SKM-1 (cell line): ENCODE measurements at regions not wholly inside any gene's neighbourhood (a gene's known extent, or its start where the extent isn't known, plus 50 kb on each side); places are given as distances from the start of the nearest gene placed in this dataset.
"Not testable (repeated sequence)": the region's sequence is repeated elsewhere in the genome, so short reads cannot be mapped to it uniquely, and the experiment has no call there.

Experiments used
- DNase-seq: peaks from one replicate; lab custom pipeline; 2025; ENCODE audit not compliant: unreplicated experiment; lab: John Stamatoyannopoulos, UW

DNA sequence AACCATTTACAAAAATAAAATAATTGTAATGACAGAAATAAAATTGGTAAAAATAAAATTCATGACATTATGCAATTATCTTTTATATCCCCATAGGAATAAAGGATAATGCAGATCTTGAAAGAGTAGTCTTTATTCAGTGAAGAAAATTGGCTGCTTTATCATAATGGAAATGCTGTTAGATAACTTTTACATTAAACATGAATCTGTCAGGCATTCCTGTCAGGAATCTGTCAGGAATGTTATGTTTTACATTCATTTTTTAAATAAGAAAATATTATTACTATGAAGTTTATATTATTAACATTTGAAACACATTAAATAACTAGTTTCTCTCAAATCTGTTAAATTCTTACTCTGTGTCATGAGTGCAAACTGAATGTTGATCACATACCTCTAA lies 1024.7 kb upstream of the TMEFF2 start:
- DNase-seq = no peak

DNA sequence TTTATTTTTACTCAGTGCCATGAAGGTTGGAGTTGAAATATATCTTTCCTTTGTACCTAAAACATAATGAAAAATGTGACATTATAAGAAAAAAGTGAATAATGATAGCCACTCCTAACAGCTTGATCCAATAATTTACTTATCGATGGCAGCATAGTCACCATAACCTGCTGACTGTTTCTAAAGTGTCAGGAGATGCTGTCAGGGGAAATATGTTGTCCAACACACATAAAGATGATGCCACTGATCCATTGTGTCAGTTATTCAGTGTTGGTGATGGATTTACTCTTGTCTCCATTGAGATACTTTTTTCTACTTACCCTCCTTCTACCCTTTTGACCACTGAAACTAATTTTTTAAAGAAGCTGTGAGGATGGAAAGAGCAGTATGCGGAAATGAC lies 1006.9 kb upstream of the TMEFF2 start:
- no peak for DNase-seq

DNA sequence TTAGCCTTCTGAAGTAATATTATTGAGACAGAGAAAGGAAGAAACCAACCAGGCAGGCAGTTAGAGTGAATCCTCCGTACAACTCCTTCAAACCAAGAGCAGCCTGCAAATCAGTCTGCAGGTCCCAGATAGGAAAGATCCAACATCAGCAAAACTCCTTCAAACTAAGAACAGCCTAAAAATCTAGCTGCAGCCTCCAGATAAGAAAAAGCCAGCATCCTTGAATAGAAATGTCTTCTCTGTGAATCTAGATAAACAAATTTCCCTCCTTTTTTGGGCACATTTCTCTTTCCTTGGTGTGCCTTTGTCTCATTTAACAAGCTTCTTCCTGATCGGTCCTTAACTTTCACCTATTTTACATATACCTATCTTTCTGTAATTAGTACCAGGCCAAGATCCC lies 1004.6 kb upstream of the TMEFF2 start:
- no peak for DNase-seq

DNA sequence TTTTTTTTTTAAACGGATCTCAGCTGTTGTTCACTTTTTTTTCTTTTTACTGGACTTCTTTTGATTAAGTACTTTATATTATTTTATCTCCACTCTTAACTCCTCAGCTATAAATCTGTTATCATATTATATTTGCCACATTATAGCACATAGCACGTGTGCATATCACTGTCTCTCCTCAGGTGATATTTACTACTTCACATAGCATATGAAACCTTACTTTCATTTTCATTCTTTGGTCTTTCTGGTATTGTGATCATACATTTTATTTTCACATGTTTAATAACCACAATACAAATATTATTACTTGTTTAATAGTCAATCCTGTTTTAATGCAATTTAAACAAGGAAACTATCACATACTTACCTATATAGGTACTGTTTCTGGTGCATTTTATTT lies 993.1 kb upstream of the TMEFF2 start:
- DNase-seq = no peak

DNA sequence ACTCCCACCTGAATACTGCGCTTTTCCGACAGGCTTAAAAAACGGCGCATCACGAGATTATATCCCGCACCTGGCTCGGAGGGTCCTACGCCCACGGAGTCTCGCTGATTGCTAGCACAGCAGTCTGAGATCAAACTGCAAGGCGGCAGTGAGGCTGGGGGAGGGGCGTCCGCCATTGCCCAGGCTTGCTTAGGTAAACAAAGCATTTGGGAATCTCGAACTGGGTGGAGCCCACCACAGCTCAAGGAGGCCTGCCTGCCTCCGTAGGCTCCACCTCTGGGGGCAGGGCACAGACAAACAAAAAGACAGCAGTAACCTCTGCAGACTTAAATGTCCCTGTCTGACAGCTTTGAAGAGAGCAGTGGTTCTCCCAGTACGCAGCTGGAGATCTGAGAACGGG lies 976.2 kb upstream of the TMEFF2 start:
- not testable (repeated sequence) for DNase-seq

DNA sequence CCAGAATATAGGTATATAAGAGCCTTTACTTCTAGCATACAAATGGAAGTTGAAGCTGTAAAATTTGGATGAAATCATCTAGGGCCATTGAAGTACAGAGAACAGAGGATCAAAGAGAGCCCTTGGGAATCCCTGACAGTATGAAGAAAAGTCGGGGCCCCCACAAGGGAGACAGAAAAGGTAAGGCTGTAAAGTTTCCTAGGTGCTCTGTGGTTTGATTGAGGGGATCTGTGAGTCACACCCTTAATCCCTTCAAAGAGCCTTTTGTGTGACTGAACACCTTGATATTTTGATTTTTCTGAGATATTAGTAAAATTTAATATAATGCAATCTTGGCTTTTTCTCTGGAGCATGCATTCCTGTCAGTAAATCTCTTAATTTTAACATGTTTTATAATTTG lies 961.7 kb upstream of the TMEFF2 start:
- no peak for DNase-seq

DNA sequence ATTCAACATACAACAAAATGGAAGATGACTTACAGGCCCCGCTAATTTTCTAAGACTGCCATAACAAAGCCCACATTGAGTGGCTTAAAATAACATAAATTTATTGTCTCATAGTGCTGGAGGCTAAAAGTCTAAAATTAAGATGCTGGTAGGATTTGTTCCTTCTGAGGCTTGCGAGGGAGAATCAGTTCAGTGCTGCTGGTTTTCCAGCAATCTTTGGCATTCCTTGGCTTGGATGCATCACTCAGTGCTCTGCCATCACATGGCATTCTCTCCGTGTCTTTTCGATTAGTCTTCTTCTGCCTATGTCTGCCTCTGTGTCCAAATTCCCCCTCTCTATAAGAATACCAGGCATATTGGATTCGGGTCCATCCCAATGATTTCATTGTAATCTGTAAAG lies 959.3 kb upstream of the TMEFF2 start:
- DNase-seq = no peak

DNA sequence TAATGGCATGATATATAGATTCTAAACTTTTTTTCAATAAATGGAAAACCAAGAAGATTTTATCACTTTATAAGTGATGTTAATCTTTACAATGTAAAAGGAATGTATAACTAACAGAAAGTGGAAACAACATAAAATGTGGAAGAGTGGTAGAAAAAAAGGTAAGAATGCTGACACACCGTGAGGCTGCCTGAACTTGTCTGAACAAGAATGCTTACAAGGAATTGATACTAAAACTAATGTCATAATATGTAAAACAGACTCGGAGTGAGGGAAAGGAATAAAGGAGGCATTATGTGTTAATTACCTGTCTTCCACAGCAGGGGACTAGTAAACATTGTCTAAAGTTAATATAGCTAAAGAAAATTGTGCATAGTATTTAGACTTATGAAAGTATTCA lies 958.8 kb upstream of the TMEFF2 start:
- DNase-seq = no peak

DNA sequence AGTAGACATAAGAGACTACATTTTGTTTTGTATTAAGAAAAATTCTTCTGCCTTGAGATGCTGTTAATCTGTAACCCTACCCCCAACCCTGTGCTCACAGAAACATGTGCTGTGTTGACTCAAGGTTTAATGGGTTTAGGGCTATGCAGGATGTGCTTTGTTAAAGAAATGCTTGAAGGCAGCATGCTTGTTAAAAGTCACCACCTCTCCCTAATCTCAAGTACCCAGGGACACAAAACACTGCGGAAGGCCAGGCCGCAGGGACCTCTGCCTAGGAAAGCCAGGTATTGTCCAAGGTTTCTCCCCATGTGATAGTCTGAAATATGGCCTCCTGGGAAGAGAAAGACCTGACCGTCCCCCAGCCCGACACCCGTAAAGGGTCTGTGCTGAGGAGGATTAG lies 947.7 kb upstream of the TMEFF2 start:
- DNase-seq = not testable (repeated sequence)

DNA sequence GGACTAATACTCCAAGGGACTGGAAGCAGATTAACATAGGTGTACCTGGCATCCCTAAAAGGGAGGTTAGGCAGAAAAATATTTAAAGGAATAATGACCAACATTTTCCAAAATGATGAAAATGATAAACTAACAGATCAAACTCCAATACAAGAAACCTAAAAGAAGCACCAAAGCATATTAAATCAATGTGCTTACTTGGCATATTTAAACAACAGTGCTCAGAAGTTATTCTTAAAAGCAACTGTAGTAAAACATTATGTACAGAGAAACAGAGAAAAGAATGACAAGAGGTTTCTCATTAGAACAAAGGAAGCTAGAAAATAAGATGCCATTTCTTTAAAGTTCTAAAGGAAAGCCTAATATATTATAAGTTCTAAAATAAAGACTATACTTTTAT lies 947.3 kb upstream of the TMEFF2 start:
- DNase-seq = no peak

DNA sequence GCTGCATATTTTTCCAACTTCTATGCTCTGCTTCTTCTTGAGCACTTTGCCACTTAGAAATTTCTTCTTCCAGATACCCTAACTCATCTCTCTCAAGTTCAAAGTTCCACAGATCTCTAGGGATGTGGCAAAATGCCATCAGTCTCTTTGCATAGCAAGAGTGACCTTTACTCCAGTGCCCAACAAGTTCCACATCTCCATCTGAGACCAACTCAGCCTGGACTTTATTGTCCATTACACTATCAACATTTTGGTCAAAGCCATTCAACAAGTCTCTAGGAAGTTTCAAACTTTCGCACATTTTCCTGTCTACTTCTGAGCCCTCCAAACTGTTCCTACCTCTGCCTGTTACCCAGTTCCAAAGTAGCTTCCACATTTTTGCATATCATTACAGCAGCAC lies 946.2 kb upstream of the TMEFF2 start:
- not testable (repeated sequence) for DNase-seq

DNA sequence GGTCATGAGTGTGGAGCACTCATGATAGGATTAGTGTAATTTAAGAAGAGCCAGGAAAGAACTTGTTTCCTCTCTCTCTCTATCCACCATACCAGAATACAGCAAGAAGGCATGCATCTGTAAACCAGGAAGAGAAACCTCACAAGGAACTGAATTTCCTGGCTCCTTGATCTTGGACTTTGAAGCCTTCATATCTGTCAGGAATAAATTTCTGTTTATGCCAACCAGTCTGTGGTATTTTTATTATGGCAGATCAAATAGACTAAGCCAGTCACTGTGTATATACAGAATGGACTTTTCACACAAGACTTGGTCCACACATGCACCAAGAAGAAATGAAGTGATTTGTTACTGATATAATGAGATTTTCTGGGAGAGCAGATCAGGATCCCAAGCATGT lies 930.1 kb upstream of the TMEFF2 start:
- no peak for DNase-seq

DNA sequence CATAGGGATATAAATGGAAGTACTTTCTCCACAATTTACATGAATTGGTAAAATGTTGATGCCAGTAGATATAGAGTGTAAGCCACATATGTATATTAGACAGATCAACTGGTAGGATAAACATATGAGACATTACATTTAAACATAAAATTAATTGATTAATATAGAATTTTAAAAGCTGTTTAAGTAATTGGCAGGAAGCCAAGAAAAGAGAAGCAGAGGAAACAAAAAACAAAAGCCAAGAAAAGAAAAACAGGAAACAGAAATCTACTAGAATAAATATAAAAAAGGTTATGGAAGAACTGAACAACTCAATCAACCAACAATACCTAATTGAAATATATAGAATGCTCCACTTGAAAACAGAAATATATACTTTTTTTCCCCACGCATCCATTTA lies 920.1 kb upstream of the TMEFF2 start:
- DNase-seq = no peak

DNA sequence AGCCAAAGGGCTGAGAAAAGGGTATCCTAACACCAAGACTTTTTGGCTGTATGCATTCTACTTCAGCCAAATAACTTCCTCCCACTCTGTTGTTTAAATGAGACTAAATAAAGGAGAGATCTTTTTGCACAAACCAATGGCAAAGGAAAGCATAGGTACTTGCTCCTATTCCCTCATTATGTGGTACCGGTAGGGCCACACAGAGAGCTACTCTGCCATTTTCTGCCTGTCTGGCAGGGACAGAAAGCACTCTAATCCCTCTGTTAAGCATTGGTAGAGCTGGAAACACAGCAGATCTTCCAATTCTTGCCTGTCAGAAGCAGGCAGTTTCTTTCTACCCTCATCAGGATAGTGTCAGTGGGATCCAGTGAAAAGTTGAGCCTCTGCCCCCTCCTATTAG lies 918.3 kb upstream of the TMEFF2 start:
- DNase-seq = no peak

DNA sequence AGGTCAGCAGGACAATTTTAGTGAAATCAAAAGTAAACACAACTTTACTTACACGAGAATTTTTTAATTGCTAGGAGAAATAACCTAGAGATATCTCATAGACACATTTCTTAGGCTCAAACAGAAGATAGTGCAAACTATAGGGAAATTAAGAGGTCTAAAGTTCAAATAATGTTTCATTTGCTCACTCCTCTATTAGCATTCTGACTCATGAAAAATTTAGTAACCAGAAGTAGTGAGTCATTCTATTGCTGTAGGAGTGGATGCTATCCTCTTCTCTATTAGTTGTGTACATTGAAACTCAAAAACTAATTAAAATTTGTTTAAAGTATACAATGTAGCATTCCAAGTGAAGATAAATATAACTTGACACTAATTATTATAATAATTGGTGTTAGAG lies 908.3 kb upstream of the TMEFF2 start:
- DNase-seq = no peak

DNA sequence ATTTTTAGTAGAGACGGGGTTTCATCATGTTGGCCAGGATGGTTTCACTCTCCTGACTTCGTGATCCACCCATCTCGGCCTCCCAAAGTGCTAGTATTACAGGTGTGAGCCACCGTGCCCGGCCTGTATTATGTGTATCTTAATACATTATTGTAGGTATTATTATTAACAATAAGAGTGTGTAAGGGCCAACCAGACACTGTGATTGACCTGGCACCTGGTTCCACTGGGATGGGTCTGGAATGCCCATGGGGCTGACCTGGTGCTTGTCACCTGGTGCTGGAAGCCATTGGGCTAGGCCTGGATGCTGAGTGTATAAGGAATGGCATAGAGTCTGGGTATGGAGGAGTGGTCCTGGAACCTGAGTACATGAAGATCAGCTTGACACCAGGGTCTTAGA lies 906.9 kb upstream of the TMEFF2 start:
- DNase-seq = no peak

DNA sequence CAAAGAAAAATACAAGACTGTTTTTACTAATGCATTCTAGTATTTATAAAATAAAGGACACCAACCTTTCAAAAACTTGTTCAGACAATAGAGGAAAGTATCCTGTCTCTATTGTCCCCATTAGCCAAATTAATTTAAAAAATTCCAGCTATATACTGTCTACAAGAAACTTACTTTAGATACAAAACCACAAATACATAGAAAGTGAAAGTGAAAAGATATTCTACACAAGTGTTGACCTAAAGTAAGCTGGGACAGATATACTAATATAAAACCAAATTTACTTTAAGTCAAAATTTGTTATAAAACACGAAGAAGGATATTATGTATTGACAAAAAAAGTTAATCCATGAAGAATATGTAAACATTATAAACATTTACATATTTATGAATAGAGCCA lies 893.3 kb upstream of the TMEFF2 start:
- no peak for DNase-seq

DNA sequence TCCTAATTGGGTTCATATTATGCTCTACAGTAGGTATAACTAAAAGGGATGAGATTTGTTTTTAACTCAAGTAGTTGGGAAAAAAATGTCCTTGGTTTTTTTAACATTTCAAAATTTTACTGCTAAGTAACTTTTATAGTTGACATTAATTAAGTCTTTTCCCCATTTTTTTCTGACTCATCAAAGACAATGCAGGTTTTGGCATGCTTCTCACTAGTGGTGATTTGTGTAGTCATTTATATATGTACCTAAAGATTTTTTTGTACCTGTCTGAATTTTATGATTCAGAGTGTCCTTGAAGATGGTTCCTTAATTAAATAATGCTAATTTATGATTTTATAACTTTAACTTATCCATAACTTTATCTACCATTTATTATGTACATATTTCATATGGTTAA lies 882.3 kb upstream of the TMEFF2 start:
- DNase-seq = no peak

DNA sequence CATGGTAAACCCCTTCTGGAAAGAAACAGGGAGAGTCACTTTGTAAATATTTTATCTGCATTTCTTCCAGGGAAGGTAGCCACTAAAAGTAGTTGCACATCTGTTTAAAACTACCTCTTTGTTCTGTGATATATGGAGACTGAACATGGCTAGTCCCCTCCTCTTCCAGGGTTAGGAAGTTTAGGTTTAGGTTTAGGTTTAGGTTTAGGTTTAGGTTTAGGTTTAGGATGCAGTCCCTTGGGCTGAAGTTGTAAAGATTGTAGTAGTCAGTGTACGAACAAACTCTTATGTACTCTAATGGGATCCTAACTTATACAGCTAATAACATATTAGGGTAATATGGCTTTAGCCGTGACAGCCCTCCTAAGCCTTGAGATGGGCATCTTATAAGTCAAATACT lies 880.2 kb upstream of the TMEFF2 start:
- DNase-seq = no peak

DNA sequence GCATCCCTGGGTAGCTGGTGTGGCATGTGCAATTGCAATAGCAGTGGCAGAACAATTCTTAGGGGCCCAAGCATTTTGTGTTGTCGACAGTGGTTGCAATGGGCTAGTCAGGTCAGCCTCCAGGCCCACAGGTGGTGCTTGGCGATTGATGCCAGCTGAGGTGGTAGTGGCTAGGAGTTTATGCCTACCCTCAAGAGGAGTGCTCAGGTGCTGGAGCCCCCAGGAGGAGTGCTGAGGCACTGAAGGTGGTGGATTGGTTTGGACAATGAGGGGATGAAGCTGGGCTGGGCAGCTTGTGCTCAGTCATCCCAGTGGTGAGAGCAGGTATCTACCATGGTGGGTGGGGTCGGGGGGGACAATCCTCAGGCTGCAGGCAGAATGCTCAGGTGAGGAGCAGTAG lies 877.9 kb upstream of the TMEFF2 start:
- DNase-seq = no peak

DNA sequence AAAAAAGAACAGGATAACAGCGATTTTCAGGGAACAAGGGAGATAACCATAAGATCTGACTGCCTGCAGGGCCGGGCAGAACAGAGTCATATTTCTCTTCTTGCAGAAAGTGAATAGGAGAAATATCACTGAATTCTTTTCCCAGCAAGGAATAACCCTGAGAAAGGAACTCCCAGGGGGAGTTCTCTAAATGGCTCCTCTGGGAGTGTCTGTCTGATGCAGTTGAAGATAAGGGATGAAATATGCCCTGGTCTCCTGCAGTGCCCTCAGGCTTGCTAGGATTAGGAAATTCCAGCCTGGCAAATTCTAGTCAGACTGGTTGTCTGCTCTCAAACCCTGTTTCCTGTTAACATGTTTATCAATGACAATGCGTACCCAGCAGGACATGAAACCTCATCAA lies 830.8 kb upstream of the TMEFF2 start:
- DNase-seq = not testable (repeated sequence)

DNA sequence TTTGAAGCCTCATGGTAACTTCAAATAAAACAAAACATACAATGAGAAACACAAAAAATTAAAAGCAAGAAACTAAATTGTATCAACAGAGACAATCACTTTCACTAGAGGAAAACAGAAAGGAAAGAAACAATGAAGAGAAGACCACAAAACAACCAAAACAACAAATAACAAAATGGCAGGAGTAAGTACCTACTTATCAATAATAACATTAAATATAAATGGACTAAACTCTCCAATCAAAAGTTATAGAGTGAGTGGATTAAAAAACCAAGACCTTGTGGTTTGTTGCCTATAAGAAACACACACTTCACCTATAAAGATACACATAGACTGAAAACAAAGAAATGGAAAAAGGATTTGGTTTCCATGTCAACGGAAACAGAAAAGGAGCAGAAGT lies 830.1 kb upstream of the TMEFF2 start:
- DNase-seq = no peak

DNA sequence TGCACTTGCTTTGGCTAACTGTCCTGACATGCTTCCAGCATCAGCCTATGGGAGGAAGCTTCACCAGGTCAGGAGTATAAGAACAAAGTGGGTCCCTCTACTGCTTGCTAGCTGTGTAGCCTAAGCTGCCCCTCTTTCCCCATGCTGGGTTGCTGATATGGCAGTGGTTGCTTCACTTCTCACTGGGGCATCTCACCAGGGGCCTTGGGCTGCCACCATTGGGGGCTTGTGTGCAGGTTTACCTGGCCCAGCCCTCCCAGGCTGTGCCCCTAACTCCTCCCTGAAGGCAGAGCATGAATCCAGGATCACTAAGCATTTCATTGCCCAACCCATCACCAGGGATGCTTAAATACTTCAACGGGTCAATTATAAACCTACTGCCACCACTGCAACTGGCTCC lies 817.1 kb upstream of the TMEFF2 start:
- DNase-seq = no peak

DNA sequence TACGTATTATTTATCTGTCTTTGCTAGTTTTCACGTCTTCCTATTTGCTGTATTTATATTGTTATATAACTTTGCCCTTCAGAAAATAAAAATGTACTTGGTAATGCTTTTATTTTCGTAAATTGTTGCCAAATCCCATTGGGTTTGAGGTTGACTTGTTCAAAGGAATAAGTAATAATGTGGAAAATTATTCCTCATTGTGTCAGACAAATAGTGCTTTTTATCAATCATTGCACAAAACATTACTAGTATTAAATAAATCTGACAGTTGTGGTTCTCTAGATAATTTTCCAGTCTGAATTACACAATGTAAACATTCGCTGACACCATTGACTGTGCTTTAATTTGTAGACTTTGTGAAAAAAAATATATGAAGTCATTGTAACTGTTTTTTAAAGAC lies 798.3 kb upstream of the TMEFF2 start:
- DNase-seq = no peak
